Globus pallidus (tissue), 1 donor: ENCODE measurements at regions not wholly inside any gene's neighbourhood (a gene's known extent, or its start where the extent isn't known, plus 50 kb on each side); places are given as distances from the start of the nearest gene placed in this dataset.
"Not testable (repeated sequence)": the region's sequence is repeated elsewhere in the genome, so short reads cannot be mapped to it uniquely, and the experiment has no call there.

Experiments used
- DNase-seq: peaks from one replicate; pipeline ENCODE4 v3.0.0-alpha.2; 2015; ENCODE audit warnings: low spot score

DNA sequence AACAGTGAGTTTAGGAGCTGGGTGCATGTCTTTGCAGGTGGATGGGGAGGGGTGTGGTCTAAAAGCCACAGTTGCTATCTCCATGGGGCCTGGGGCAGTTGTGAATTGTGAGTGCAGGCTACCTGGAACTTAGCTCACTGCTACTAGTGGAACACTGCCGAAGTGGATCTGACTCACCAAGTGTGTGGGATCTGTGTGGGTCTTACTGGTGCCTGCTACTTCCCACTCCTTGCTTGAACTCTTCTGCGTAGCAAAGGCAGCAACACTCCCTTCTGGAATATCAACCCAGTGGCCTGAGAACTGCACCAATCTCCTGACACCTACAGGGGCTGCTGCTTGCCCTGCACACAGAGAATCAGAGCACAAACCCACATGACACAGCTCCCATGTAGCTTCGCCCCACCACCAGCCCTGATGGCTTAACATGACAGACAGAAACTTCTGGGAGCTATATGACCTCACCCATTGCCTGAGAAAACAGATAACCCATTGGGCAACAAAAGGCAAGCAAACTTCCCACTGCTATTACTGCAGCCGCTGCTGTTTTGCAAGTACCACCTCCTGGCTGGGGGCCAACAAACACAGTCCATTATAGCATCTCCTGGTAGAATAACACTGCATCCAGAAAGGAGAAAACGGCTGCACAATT lies 455.1 kb upstream of the DDX18 start:
- peak; percentile 0 for DNase-seq

DNA sequence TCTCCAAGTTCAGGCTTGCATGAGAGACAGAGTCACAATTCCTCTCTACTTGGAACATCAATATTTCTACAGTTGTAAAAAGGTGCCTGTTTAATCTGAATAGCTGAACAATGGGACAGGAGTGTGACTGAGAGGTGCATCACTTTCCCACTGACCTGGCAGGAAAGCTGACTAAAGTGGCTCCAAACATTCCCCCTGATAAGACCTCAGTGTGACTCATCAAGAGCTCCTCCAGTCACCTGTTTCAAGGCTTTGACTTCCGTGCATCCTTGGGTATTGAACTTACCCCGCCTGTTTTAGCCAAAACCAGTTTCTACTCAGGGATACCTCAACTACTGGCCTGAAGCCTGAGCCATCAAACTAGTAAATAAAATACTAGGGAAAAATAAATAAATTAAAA lies 453.9 kb upstream of the DDX18 start:
- DNase-seq = no peak

DNA sequence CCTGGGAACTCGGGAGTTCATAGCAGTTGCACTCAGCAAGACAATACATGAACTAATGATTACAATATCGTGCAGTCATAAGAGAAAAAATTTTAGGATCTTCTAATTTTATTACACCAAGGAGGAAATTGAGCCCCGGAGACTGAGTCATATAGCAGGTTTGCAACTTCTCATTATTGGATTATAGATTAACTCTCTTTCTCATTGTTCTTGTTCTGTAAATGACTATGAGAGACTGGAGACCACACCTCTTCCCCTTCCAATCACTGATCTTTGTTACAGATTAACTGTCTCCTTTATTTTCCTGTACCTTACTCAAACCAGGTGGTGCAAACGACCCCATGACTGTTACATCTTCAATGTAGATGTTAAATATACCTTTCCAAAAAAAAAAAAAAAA lies 435.8 kb upstream of the DDX18 start:
- DNase-seq = no peak

GRCh38 chr2:117379928-117380327 lies 434.6 kb upstream of the DDX18 start:
- DNase-seq = no peak

DNA sequence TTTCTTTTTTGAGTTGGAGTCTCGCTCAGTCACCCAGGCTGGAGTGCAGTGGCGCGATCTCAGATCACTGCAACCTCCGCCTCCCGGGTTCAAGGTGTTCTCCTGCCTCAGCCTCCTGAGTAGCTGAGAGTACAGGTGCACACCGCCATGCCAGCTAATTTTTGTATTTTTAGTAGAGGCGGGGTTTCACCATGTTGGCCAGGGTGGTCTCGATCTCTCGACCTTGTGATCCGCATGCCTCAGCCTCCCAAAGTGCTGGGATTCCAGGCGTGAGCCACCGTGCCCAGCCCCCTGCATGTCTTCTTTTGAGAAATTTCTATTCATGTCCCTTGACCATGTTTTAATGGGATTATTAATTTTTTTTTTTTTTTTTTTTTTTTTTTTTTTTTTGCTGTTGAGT lies 430.5 kb upstream of the DDX18 start:
- not testable (repeated sequence) for DNase-seq

DNA sequence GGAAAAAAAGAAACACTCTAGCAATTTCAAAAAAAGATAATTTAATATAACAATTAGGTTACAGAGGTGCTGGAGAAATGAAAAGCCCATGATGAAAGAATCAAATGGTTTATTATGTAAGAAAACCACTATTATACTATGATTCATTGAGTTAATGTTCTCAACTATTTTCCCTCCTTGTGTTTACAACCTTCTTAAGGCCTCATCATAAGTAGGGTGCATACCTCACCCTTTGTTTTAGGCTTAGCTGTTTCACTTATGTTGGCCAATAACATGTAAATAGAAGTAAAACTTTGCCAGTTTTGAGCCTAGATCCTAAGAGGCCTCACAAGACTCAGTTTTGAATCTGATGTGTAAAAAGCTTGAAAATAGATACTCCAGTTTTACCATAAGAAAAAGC lies 418.3 kb upstream of the DDX18 start:
- DNase-seq = no peak

GRCh38 chr2:117401582-117401981 lies 412.9 kb upstream of the DDX18 start:
- DNase-seq = no peak

GRCh38 chr2:117406443-117406842 lies 408.0 kb upstream of the DDX18 start:
- DNase-seq = no peak

- no peak for DNase-seq
Measured at GRCh38 chr2:117407746-117408145, 406.7 kb upstream of the DDX18 start.

DNA sequence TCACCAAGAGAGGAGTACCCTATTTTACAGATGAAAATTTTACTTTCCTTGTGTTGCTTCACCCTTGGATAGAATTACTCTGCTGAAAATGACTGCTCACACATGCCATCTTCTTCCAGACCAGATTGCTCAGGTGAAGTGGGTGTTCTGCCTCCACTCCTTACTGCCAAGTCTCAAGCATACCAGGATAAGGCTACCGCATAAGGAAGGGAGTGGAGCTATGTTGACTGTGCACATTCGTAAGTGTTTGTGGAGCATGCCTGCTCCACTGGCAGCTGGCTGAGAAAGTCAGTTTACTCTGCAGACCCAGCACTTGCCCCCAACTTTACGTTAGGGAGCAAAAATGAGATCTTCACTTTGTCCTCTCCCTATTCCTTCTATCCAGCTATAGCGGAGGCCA lies 405.0 kb upstream of the DDX18 start:
- DNase-seq = no peak

DNA sequence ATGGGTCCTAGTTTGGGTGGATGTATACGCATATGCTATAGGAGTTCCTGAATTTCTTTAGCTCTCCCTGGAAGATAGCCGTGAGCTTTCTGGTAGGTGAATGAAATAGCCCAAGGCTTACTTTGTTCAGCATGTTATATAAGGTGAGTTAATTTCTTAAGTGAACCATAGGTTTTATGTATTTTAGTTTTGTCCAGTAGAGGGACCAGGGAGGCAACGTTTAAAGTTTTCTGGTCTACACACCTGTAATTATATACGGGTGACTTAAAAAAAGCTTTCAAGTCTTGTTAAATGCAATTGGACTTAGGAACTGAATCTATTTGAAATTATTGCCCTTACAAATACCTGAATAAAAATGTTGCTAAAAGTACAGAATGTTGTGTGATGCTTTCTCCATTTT lies 402.5 kb upstream of the DDX18 start:
- DNase-seq = no peak

DNA sequence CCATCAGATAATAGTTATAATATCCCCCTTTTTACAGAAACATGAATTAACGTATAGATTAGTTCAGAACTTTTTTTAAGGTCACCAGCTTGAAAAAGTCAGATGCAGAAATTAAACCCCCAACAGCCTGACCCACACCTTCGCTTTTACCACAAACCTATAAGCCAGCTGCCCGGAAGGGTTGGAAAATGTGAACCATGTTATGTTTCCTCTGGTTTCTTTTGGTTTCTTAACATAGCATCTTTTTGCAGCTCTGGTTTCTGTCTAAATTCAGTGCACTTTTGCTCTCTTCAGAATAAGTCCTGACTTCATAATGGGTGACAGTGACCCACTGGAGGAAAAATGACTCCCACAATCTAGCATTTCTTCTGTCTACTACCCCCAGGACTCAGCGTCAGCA lies 381.7 kb upstream of the DDX18 start:
- DNase-seq = no peak

- no peak for DNase-seq
Measured at GRCh38 chr2:117436697-117437096, 377.8 kb upstream of the DDX18 start.

GRCh38 chr2:117470311-117471095 lies 344.0 kb upstream of the DDX18 start:
- peak; percentile 12 for DNase-seq

DNA sequence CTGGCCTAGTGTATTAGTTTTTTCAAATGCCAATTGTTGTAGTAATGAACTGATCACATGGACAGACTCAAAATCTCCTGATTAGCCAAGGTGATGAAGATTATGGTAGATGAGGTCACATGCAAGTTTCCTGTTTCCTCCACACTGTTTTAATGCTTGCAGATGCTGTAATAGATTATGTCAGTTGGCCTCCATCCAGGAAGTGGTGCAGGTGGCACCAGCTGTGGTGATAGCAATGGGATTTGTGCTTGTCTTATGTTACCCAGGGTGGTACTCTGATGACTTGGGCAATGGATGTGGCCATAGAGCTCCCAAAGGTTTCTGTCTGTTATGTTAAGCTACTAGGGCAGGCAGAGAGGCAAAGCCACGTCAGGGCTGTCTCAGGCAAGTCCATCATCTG lies 332.9 kb upstream of the DDX18 start:
- DNase-seq = no peak

- no peak for DNase-seq
Measured at GRCh38 chr2:117485588-117485987, 328.9 kb upstream of the DDX18 start.

DNA sequence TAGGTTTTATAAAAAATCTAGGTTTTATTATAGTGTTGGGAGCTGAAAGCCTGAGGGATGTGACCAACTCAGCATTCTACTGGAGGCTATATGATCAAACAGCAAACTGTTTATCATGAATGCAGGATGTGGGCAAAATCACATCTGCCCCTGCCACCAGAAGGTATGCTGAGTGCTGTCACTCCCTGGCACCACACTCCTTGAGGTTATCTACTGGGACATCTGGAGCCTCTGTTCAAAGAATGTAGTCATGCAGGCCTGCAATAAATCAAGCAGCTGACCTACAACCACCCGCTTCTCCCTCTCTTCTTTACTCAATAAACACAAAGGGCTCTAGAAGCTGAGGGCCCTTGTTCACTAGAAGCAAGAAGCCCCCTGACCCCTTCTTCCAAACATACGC lies 328.4 kb upstream of the DDX18 start:
- no peak for DNase-seq

- DNase-seq = no peak
Measured at GRCh38 chr2:117492209-117492851, 322.2 kb upstream of the DDX18 start.

GRCh38 chr2:117500721-117501120 lies 313.8 kb upstream of the DDX18 start:
- DNase-seq = no peak

DNA sequence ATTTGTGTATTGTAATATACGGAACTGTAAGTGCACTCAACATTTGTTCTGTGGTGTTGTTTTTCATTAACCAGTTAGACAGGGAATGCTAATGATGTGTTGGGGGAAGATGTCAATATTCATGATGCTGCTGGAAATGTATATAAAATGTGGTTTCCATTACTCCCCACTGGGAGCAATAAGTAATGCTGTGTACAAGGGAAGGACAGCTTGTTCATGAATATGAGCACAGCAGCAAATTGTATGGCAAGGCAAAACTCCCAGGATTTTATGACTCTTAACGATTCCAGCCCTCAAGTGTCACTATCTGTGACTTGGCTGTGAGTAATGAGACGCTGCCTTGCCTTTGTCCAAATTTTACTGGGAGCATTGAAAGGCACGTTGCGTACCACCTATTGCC lies 312.4 kb upstream of the DDX18 start:
- no peak for DNase-seq

GRCh38 chr2:117512307-117512706 lies 302.2 kb upstream of the DDX18 start:
- no peak for DNase-seq

- DNase-seq = no peak
Measured at GRCh38 chr2:117514371-117514770, 300.1 kb upstream of the DDX18 start.

GRCh38 chr2:117519238-117519637 lies 295.3 kb upstream of the DDX18 start:
- DNase-seq = no peak
